Glutamatergic neuron (in vitro differentiated cells): ENCODE measurements at regions not wholly inside any gene's neighbourhood (a gene's known extent, or its start where the extent isn't known, plus 50 kb on each side); places are given as distances from the start of the nearest gene placed in this dataset.

Experiments
- DNase-seq: peaks from one replicate; pipeline ENCODE4 v3.0.0; 2022
- H3K27ac Mint-ChIP-seq: one replicate; pipeline ENCODE4 v1.8.0; 2020; ENCODE audit warnings: mild to moderate bottlenecking, mixed read lengths, inconsistent platforms; ENCODE audit not compliant: unreplicated experiment
- H3K27me3 Mint-ChIP-seq: one replicate; pipeline ENCODE4 v1.8.0; 2020; ENCODE audit warnings: mild to moderate bottlenecking, moderate library complexity, mixed read lengths, inconsistent platforms; ENCODE audit not compliant: unreplicated experiment
- H3K36me3 Mint-ChIP-seq: one replicate; pipeline ENCODE4 v1.8.0; 2020; ENCODE audit warnings: mild to moderate bottlenecking, mixed read lengths, inconsistent platforms; ENCODE audit not compliant: unreplicated experiment
- H3K4me1 Mint-ChIP-seq: one replicate; pipeline ENCODE4 v1.8.0; 2020; ENCODE audit warnings: mild to moderate bottlenecking, low read depth, mixed read lengths, inconsistent platforms; ENCODE audit not compliant: unreplicated experiment
- H3K4me3 Mint-ChIP-seq: one replicate; pipeline ENCODE4 v1.8.0; 2020; ENCODE audit warnings: mild to moderate bottlenecking, mixed read lengths, inconsistent platforms; ENCODE audit not compliant: unreplicated experiment
- H3K9me3 Mint-ChIP-seq: one replicate; pipeline ENCODE4 v1.8.0; 2020; ENCODE audit warnings: mild to moderate bottlenecking, moderate library complexity, mixed read lengths, inconsistent platforms; ENCODE audit not compliant: unreplicated experiment
- CTCF ChIP-seq: fragments of 200-600 bp; sonication (generic); IDR thresholded peaks from one replicate; pipeline ENCODE4 v1.5.0; 2021; ENCODE audit not compliant: partially characterized antibody, unreplicated experiment

DNA sequence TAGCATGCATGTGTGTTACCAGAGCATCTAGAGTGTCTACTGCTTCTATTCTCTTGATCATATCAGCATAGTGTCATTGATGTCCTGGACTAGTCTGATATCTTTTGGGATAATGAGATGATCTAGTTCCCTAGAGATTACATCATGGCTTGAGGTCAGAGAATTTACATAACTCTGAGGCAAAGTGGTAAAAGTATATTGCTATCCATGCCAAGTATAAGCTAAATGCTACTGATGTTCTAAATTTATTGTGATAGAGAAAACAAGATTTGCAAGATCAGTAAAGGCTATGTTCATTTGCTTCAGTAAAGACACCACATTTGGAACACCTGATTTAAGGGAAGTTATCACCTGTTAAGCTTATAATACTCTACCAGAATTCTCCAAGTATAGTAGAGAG, 280.7 kb upstream of the PSMD7 start:
- Mint-ChIP-seq H3K9me3 (no peaks in the 10 kb centered on the region), H3K4me3 (no peak overlapping the region), H3K4me1 (no peaks in the 10 kb centered on the region), H3K27ac (no peak overlapping the region), H3K27me3 (peaks cover 2% of the 10 kb centered on the region), H3K36me3 (peaks cover 5% of the 10 kb centered on the region)
- TF ChIP-seq CTCF: no peak
- no peak for DNase-seq

- no peak for TF ChIP-seq CTCF
- Mint-ChIP-seq H3K4me3 (no peak overlapping the region), H3K36me3 (peaks cover 3% of the 10 kb centered on the region), H3K4me1 (no peaks in the 10 kb centered on the region), H3K27me3 (no peaks in the 10 kb centered on the region), H3K9me3 (peaks cover 2% of the 10 kb centered on the region), H3K27ac (no peak overlapping the region)
- no peak for DNase-seq
These were observed 297.9 kb upstream of the PSMD7 start for GRCh38 chr16:73998707-73999106.

DNA sequence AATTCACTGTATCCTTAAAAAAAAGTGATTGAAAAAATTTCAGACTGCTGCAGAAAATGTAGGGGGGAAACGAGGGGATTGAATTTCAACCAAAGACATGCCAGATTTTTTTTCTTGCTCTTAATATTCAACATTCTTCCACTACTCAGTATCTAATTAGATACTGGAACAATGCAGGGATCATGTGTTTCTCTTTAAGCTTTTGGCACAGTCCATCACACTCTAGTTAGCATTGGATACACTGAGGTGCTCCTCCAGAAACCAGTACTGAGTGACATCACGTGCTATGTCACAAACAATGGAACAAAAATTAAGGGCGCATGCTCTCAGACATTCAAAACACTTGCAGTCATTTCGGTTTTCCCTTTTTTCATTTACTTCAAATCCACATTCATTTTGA, 298.6 kb upstream of the PSMD7 start:
- no peaks in the 10 kb centered on the region for H3K4me1 Mint-ChIP-seq
- peaks cover 2% of the 10 kb centered on the region for H3K9me3 Mint-ChIP-seq
- no peaks in the 10 kb centered on the region for H3K27me3 Mint-ChIP-seq
- TF ChIP-seq CTCF: no peak
- no peaks in the 10 kb centered on the region for H3K36me3 Mint-ChIP-seq
- H3K4me3 Mint-ChIP-seq: no peak overlapping the region
- H3K27ac Mint-ChIP-seq: no peak overlapping the region
- DNase-seq: no peak

- no peak for TF ChIP-seq CTCF
- Mint-ChIP-seq H3K27me3 (no peaks in the 10 kb centered on the region), H3K36me3 (no peaks in the 10 kb centered on the region), H3K9me3 (peaks cover 2% of the 10 kb centered on the region), H3K27ac (no peak overlapping the region), H3K4me1 (no peaks in the 10 kb centered on the region), H3K4me3 (no peak overlapping the region)
- no peak for DNase-seq
These were observed 299.3 kb upstream of the PSMD7 start for GRCh38 chr16:73997340-73997711.

GRCh38 chr16:73996624-73997339, 299.8 kb upstream of the PSMD7 start:
- no peak for TF ChIP-seq CTCF
- Mint-ChIP-seq H3K4me1 (no peaks in the 10 kb centered on the region), H3K4me3 (no peak overlapping the region), H3K9me3 (peaks cover 2% of the 10 kb centered on the region), H3K27ac (no peak overlapping the region), H3K36me3 (no peaks in the 10 kb centered on the region), H3K27me3 (no peaks in the 10 kb centered on the region)
- no peak for DNase-seq
